Renal cortical epithelial cell (primary cell): ENCODE measurements at regions not wholly inside any gene's neighbourhood (a gene's known extent, or its start where the extent isn't known, plus 50 kb on each side); places are given as distances from the start of the nearest gene placed in this dataset.
A peak's percentile ranks its signal among the peaks of the same experiment; 100 is the strongest.
"Not testable (repeated sequence)": the region's sequence is repeated elsewhere in the genome, so short reads cannot be mapped to it uniquely, and the experiment has no call there.

ENCODE experiments used
- DNase-seq: peaks from one replicate; pipeline ENCODE4 v3.0.0-alpha.2; 2011; ENCODE audit warnings: low read depth

DNA sequence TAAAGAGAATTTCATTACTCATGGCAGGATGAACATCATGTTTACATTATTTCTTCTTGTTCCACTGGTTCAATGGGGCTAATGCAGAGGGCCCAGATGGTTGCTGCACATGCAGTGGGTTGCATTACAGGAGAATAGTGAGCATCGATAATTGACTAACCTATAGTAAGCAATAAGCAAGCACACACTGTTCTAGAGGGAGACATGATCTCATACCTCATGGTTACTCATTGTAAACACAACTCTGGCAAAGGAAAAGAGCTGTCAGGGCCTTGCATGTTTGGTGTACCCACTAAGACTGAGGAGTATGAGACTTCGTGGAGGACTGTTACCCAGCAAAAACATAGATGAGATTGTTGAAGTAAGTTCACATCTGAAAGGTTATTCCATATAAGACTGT lies 885.6 kb upstream of the VRK2 start:
- DNase-seq: no peak

DNA sequence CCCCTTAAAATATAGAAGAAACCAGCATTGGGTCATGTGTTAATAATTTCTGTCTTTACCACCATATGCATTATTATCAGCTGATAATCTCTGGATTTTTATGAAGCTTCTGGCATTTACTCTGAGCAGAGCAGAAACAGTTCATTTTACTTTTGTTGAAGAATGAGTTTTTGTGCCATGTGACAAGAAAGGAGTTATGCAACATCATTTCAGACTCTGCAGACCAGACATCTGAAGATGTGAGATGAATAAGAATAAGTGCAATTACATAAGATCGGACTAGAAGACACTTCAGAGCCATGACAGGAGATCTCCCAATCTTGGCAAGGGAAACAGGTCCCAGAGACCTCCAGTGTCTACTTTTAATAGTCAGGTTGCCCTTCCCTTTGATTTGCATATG lies 869.4 kb upstream of the VRK2 start:
- DNase-seq: no peak

DNA sequence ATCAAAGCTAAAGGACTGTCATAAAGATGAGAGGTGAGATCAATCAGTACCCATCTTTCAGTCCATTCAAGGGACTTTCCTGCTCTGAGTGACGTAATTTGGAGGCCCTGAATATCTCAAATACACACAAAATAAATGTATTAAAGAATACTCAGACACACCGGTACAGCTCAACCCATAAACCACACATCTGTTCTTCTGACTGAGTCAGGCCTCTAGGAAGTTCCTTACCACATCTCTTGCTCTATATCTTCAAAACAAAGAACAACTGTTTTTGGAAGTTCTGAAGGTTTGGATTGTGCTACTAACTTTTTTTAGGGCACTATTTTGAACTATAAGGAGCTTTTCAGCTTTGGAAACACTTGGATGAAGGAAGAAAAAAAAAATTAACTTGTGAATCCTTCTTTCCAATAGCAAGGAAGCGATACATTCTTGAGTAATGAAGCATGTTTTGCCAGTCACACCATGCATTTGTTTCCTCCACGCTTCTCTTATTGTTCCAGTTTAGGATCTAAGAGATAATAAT lies 866.5 kb upstream of the VRK2 start:
- peak; percentile 31 for DNase-seq

DNA sequence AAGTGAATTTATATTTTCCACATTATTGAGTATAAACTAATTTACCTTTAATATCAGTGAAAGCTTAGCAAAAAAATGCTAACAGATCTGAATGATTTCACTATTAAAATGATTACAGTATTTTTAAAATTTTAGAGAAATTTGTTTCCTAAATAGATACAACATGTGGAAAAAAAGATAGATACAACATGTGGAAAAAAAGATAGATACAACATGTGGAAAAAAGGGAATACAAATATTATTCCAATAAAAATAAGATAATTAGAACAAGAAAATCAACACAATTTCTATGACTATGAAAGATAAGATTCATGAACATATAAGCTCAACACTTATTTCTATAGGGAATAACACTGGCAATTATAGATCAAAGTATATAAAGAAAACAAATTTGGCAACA lies 865.9 kb upstream of the VRK2 start:
- no peak for DNase-seq

DNA sequence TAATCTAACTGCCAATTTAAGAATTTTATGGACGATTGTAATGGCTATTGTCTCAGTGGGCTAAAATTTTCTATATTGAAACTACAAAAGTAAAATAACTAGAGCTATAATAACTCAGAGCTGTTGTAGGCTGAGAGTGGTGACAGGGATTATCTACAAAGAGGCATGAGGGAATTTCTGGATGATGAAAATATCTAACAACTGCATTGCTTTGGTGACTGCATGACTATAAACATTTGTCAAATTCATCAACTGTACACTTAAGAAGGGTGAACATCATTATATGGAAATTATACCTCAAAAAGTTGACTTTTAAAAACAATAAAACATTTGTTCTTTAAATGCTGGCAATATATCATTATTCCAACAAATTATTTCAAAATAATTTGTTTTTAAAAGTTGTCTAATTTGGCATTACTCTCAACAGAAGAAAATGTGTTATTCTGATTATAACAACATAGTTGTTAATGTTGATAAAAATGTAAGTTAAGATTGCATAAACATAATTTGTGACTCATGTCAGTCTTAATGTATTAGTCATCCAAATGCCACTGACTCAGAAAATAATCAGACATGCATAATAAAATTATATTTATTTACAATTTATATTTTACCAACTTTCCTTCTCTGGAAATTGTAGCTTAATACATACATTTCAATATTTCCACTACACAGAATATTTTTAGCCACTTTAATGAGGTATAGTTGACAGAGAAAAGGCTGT lies 865.1 kb upstream of the VRK2 start:
- peak; percentile 7 for DNase-seq

DNA sequence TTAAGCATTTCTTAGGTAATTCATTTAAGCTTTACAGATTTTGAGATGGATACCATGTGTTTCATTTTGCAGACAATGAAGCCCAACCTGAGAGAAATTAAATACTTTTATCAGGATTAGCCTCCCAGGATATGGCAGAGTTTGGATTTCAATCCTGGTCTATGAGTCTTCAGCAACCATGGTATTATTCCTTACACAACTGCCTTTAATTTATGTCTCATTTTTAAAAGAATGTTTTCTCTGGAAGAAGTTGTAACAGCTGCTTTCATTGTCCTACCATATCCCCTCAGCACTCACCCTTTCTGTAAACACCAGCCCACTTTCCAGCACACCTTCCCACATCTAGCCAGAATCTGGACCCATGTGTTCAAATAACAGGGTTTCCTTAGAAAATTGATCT lies 863.7 kb upstream of the VRK2 start:
- no peak for DNase-seq

DNA sequence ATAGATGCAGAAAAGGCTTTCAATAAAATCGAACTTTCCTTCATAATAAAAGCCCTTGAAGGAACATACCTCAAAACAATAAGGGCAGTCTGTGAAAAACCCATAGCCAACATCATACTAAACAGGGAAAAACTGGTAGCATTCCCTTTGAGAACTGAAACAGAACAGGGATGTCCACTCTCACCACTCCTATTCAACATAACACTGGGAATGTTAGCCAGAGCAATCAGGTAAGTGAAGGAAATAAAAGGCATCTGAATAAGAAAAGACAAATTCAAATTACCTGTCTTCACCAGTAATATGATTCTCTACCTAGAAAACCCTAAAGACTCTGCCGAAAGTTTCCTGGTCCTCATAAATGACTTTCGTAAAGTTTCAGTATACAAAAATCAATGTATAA lies 861.0 kb upstream of the VRK2 start:
- DNase-seq: no peak

DNA sequence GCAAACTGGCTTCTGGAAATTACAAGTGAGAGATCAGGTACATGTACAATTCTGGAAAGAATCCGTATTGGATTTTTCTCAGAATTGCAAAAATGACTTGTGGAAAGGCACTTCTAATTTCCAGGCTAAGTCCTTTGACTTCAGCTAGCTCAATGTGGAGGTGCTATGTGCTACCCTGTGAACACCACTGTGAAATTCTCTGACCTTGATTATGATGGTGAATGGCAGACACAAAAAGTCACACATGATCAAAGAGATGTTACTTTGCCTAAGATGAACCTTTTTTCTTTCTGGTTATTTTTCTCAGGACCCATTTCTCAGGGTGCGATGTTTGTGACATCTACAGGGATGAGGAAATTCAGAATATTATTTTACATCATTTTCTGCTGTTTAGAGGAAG lies 856.6 kb upstream of the VRK2 start:
- DNase-seq: no peak

DNA sequence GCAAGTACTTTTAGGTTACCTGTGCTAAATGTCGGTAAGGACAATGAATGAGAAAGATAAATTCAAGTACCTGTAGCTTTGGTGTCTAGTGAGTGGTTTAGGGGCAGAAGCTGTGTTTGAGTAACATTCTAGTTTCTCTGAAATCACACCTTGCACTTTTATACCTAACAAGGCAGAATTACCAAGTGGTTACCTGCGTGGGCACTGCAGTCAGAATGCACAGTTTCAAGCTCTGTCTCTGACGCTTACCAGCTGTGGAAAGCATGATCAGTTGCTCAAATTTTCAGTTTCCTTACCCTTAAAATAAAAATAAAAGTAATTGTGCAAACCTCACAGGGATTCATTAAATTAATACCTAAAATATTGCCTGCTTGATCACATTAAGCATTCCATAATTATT lies 846.9 kb upstream of the VRK2 start:
- DNase-seq: no peak

DNA sequence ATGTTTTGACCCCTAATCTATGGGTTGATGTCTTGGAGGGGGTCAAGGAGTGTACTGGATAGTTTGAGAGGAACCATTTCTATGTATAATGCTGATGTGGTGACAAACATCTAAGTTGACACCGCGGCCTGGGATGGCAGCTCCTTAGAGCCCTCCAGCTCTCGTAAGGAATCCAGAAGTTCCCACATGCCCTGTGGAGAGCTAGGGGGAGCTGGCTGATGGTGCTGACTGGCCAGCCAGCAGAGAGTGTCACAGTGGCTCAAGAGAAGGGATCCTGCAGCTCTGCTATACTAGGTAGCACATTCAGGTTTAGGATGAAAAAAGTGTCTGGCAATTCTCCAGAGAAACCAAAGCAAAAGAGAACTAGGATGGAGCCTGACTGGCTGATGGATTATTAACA lies 842.2 kb upstream of the VRK2 start:
- DNase-seq: no peak

DNA sequence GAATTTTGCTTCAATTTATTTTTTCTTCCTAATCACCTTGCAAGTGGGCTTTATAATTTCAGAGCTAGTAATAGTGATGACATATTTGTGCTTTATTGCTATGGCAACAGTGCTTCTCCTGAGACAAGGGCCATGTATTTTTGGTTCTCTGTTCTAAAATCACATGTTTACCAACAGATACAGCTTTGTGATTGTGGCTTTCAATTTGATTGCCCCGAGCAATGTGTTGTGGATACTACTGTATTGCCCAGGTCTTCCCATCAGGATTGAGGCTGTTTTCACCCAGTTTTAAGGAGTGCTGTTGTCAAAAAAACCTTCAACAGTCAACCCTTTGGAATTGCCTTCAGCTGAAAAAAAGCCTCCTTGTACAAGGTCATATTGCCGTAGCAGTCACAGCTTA lies 841.4 kb upstream of the VRK2 start:
- no peak for DNase-seq

DNA sequence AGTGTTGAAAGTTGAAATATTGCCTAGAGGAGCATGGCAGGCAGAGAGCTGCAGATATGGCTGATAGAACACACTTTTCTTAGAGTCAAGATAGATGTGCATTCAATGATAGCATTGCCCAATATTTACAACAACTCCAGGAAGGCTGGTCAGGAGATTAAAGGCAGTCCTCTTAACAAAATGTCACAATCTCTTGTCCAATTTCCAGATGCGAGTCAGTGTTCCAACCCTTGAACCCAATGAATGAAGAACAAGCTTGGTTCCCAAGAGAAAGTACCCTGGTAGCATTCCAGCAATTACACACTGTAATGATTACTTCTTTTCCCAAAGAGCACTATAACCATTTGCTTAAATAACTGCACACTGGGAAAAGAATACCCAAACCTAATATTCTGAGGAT lies 839.4 kb upstream of the VRK2 start:
- no peak for DNase-seq

DNA sequence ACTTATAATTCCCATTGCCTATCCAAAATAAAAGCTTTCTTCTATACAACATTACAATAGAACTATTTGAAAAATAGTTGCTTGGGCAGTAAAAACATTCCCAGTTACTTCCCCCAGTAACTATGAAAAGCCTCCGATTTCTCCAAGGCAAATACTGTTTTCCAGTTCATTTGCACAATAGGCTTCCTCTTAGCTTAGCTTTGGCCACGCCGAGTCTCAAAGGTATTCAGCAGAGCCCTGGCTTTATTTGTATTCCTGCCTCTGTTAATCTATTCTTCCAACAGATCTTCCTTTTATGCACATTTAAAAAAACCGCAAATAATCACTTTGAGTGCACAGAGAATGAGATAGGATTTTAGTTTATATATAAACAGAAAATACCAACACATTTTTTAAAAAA lies 836.8 kb upstream of the VRK2 start:
- DNase-seq: no peak

DNA sequence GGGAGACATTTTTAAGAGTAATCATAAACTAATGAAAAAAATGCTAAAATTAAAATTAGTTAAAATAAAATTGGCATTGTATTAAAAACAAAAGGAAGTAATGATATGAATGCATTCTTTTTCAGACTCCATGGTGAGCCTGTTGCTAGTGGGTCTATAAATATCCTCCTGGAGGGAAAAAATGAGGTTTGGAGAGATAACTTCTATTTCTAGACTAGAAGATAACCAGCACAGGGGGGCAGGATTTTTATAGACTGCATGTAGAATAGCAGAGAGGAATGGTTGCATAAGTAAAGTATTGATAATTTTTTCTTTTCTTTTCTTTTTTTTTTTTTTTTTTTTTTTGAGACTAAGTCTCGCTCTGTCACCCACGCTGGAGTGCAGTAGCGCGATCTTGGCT lies 835.8 kb upstream of the VRK2 start:
- DNase-seq: no peak

DNA sequence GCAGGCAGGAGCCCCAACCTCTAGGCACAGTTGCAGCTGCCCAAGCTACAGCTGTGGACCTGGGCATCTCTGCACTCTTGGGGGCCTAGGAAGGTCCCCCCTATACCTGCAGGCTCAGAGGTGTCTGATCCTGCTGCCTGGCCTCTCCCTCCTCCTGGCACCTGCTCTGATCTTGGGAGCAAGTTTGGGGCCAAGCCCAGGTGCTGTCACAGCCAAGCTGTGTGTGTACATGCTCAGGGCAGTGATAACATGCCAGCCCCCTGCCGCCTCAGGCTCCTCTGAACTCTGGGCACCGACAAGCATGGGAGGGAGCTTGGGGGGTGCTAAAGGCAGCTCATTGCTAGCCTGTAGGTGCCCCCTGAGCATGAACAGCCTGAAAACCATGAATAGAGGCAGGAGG lies 829.6 kb upstream of the VRK2 start:
- DNase-seq: no peak

DNA sequence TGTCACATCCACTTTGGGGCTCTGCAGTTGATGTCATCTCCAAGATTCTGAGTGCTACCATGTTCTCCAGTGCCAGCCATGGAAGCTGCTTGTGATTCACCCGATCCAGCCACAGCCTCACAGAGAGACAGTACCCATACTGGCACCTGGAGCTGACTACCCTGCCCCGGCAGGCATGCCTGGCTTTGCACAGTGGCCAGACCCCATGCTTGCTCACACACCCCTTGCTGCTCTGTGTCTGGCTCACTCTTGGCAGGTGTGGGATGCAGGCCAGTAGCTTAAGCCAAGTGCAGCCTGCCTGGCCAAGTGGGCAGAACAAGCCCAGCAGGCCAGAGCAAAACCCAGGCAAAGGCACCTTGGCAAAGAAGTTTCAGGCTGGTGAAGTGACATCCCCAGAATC lies 828.4 kb upstream of the VRK2 start:
- no peak for DNase-seq

DNA sequence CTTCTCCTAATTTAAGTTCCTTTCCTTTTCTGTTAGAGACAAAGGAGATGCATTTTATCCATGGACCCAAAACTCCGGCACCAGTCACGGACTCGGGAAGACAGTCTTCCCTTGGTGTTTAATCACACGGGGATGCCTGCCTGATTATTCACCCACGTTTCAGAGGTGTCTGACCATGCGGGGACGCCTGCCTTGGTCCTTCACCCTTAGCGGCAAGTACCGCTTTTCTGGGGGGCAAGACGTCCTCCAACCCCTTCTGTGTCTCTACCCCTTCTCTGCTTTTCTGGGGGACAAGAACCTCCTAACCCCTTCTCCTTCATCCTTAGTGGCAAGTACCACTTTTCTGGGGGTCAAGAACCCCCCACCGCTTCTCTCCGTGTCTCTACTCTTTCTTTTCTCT lies 816.9 kb upstream of the VRK2 start:
- DNase-seq: not testable (repeated sequence)

DNA sequence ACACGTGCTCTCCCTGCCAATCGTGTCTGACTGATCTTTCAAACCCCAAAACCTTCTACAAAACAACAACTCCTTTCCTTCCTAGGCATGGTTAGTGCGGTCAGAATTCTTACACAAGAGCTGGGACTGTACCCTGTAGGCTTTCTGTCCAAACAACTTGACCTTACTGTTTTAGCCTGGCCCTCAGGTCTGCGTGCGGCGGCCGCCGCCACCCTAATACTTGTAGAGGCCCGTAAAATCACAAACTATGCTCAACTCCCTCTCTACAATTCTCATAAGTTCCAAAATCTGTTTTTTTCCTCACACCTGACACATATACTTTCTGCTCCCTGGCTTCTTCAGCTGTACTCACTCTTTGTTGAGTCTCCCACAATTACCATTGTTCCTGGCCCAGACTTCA lies 814.3 kb upstream of the VRK2 start:
- DNase-seq: not testable (repeated sequence)

DNA sequence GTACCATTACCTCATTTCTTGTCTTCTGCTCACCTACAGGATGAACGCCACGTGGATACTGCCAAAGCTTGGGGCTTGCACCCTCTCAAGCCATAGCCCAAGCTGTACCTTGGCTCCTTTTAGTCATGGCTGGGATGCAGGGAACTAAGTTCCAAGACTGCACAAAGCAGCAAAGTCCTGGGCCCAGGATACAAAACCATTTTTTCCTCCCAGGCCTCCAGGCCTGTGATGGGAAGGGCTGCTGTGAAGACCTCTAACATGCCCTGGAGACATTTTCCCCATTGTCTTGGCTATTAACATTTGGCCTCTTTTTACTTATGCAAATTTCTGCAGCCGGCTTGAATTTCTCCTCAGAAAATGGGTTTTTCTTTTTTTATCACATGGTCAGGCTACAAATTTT lies 795.1 kb upstream of the VRK2 start:
- not testable (repeated sequence) for DNase-seq

DNA sequence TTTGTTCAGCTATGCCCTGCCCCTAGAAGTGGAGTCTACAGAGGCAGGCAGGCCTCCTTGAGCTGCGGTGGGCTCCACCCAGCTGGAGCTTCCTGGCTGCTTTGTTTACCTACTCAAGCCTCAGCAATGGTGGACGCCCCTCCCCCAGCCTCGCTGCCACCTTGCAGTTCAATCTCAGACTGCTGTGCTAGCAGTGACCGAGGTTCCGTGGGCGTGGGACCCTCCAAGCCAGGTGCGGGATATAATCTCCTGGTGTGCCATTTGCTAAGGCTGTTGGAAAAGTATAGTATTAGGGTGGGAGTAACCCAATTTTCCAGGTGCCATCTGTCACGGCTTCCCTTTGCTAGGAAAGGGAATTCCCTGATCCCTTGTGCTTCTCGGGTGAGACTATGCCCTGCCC lies 770.2 kb upstream of the VRK2 start:
- not testable (repeated sequence) for DNase-seq

DNA sequence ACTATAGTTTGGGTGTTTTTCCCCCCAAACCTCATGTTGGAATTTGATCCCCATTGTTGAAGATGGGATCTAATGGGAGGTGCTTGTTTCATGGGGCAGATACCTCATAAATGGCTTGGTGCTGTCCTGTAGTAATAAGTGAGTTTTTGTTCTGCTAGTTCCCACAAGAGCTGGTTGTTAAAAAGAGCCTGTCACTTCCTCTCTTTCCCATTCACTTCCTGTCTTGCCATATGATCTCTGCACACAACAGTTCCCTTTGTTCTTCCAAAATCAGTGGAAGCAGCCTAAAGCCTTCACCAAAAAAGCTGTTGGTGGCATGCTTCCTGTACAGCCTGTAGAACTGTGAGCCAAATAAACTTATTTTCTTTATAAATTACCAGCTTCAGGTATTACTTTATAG lies 768.2 kb upstream of the VRK2 start:
- no peak for DNase-seq

DNA sequence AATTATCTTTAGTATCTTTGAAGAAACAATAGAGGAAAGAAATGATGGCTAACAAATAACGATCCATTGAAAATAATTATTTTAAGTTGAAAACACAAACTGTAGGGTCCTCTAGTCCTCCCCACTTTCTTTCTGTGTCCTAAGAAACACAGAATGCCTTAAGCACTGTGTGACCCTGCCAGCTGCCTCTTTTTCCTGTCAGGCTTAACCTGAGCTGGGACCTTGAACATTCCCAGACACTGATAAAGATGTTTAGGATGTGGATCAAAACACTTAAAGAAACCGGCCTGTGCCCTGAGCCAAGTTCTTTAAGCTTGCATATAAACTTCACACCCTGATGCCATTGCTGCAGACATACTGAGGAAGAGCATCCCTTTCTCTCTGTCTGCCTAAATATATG lies 755.4 kb upstream of the VRK2 start:
- no peak for DNase-seq

DNA sequence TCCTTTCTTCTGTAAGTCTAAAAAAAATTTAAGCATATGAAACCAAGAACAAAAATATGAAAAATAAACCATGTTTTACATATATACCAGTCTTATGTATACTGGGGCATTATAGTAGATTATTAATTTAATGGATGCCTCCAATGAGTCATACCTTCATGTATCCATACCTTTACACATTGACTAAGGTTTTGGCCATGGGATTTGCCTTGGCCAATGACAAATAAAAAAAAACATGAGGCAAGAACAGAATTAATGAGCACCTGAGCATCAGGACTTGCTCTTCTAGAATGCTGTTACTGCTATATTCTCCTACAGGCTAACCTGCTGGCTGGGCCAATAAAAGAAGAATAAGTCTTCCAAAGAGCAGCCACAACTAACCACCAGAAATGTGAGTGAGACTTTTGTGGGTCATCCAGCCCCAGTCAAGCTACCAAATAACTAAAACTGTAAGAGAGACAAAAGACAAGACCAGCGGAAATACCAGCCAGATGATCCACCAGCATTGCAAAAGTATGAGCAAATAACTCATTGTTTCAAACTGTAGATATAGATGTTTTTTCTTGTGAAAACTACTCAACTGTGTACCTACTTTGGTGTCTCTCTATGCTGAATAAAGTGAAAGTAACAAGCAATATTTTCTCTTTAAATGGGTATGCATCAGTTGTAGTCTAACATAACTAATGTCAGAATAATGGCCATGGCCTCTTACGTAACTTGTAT lies 749.6 kb upstream of the VRK2 start:
- peak; percentile 62 for DNase-seq

DNA sequence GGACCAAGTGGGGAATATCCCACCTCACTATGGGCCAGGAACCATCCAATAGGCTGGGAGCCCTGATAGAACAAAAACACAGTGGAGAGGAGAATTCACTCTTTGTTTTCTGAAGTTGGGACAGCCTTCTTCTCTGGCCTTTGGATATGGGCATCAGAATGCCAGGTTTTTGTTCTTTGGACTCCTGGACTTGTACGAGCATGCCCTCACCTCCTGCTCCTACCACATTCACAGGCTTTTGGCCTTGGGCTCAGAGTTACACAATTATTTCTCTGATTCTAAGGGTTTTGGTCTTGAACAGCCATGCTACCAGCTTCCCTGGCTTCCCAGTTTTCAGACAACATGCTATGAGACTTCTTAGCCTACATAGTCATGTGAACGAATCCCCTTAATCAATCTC lies 732.9 kb upstream of the VRK2 start:
- no peak for DNase-seq
